ENCODE measurements at regions not wholly inside any gene's neighbourhood (a gene's known extent, or its start where the extent isn't known, plus 50 kb on each side); places are given as distances from the start of the nearest gene placed in this dataset.

DNA sequence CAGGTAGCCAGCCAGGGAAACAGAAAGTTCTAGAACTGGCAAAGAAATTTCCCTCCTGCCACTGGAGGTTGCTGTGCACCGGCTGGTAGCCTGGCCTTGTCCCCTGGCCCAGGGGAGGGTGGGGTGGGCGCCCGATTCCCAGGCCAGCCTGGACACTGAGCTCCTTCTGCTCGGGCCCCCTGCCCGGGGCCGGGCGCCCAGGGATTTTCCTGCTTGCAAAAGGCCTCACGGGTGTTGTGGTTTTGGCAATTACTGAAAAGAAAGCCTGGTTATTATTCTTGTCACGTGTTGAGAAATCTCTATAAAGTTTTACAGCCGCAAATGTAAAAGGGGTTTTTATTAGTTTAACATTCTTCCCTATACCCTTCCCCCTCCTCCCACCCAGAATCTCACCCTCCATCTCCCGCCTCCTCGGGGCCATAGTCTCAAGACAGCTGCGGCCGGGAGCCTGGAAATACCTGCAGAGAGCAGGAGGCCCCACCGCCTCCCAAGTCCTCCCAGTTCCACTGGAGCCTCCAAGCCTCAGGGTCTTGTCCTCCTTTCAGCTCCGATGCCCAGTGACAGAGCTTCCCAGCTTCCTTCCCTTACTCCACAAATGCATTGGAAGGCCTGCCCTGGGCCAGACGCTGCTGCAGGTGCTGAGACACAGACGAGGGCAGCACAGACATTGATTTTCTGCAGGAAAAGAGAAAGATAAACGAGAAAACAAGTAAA, 1515.6 kb downstream of the TBC1D22A start:
- DNase-seq, result no peak

DNA sequence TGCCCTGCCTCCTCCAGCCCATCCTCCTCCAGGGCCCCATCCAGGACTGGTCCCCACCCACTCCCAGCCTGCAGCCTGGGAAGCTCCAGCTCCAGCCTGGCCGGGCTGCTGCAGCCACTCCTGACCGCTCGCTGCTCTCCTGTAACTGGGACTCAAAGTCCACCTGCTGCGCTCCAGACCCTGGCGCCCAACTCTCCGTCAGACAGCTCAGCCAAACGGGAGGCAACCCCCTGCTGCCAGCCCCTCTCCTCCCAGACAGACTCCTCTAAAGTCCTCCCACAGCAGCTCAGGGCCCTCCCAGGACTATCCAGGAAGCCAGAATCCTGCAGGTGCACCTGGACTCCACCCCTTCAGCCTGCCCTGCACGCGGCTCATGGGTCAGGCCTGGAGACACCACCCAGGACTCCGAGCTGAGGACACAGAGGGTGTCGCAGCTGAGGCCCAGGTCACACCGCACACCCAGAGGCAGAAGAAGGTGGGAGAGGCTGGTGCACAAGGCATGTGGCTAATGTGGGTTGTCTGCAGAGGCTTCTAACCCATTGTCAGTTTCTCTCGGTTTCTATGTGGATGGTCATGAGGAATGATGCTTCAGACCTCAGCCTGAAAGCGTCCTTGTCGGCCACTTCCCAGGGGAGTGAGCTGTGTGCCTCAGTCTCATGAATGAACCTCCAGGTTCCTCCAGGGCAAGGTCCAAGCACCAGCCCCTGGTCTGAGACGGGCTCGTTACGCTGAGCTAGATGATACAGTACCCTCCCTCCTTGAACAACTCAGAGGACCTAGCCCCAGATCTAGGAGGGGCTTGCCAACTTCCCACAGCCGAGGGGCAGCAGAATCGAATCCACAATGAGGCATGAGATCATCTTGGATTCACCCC, 1514.8 kb downstream of the TBC1D22A start:
- DNase-seq, result no peak

DNA sequence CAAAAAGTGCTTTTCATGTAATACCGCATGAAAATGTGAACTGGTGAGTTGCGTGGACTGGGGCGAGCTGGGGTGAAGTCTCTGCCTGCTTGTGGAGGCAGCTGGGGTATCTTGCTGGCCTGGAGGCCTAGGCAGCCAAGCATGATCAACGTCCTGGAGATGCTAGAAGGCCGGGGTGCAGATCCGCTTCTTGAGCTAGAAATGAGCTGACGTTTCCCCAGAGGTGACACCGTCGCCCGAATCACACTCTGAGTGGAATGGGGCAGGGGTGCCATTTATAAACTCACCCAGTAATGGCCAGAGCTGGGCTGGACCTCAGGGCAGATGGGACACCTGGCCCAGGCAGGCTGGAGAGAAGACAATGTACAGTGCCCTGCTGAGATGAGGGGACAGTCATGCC, 1513.0 kb downstream of the TBC1D22A start:
- DNase-seq, result no peak

DNA sequence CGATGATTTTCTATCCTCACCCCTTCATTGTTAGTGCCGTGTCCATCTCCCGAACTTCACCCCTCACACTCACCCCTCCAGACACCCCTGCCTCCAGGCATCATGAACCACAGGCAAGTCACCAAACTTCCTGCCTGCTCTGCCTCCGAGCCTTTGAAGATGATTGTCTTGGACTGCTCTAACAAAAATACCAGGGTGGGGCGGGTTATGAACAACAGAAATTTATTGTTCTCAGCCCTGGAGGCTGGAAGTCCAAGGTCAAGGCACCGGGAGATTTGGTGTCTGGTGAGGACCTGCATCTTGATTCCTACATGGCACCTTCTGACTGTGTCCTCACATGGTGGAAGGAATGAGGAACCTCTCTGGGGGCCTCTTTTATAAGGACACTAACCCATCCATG, 1508.3 kb downstream of the TBC1D22A start:
- no peak for DNase-seq

DNA sequence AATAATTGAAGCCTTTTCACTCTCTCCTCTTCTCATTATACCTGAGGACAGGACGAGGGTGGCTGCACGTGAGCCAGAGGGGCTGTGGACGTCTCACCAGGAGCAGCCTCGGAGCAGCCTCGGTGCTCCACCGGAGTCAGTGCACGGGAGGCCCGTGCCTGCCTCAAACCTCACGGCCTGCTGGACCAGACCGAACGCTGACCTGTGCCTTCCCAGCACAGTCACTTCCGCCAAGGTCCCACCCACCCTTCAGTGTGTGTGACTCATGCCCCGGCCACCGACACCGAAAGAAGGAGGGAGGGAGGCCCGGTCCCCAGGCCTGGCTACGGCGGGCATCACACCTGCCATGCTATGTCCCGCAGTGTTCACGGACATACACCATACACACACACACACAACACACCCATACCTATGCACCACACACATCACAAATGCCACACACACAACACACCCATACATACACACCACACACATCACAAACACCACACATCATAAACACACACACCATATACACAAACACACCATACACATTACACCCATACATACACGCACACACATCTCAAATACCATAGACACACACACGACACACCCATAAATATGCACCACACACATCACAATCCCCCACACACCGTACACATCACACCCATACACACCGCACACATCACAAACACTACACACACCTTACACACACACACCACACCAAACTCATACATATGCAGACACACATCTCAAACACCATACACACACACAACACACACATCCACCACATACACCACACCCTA, 1506.5 kb downstream of the TBC1D22A start:
- DNase-seq, result no peak

DNA sequence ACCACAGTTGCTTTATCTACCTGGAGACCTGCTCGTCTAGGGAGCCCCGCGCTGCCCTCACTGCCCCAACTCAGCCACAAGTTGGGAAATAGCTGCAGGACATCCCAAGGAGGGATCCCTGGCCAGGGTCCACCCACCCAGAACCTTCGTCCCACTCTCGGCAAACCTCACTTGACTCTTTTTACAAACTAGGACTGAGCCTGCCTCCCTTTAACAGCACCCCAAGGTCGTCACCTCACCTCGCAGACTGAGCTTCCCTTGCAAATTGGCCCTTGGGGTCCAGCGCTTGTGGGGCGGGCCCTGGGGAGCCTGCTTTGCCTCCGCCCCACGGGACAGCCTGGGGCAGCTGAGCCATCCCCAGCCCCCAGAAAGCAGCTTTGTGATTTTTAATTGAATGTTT, 1505.8 kb downstream of the TBC1D22A start:
- DNase-seq, result no peak

DNA sequence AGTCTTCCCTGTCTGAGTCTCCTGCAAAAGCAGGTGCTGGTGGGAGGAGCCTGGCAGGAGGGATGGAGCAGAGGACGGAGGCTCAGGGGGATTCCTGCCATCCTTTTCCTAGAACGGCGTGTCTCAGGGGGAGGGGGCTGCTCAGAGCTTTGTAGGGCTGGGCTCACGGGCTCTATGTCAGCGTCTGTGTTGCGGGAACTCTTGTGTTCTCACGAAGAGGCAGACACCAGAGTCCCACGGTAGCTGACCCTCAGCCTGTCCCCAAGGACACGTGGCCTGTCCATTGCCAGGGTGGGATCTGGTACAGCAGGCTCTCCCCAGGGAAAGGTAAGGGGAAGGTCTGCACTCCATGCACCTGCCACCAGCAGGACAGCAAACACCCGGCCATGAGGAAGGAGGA, 1505.2 kb downstream of the TBC1D22A start:
- no peak for DNase-seq

DNA sequence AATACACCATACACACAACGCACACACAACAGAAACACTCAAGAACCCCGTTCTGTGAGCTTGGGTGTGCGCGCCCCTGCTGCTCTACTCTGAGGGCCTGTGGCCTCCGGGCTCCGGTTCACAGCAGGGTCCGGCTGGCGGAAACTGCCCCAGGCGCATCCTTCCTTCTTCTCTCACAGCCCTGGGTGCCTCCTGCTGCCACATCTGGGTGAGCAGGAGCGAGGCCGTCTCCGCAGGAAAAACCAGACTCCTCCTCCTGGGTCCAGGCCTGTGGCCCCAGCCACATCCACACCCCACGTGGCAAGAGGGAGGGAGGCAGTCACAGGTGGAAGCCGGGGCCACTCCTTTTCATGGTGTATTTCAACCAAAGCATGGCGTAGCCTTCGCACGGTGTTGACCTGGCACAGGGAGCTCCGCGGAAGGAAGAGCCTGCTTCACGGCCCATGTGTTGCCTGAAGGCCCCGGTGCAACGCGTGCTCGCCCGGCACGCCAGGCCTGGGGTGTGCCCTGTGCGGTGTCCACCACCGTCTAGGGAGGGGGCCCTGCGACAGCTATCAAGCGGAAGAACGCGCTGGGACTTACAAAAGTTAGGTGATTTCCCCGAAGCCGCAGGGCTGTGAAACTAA, 1502.7 kb downstream of the TBC1D22A start:
- no peak for DNase-seq

DNA sequence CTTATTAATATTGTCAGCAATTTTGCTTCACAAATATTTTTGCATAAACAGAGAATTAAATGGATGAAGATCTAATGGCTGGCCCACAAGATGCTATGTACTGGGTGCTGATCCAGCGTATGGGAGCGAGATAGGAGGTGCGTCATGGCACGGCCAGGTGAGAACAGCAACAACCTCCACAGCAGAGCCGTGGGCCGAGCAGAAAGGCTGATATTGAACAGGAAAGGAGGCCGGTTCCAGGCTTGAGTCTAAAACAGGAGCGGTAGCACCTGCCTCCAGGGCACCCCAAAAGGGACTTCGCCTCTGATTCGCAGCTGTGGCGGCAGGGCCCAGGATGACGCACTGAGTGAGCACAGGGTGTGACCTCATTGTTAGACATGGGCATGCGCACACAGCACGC, 1502.1 kb downstream of the TBC1D22A start:
- DNase-seq, result no peak

DNA sequence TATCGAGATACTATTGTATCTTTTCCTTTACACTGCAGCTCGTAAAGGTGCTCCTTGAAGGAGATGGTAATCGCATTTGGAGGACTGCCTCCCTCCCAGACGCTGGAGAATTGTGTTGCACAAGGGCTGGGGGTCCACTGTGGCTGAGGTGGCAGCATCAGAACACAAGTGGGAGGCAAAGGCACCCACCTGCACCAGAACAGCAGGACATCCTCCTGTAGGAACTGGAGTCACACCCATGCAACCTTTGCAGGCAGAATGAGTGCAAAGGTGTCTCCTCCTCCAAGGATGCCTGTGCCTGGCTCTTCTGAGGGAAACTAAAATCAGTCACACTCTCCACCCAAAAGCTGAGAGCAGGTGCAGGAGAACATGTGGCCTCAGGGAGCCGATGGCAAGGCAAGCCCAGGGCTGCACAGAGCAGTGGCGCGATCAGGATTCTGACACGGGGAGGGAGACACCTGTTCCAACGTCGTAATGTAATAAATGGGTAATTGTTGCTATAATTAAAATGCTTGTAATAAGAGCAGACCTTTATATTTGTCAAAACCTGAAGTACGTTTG, 1501.4 kb downstream of the TBC1D22A start:
- DNase-seq, result no peak

DNA sequence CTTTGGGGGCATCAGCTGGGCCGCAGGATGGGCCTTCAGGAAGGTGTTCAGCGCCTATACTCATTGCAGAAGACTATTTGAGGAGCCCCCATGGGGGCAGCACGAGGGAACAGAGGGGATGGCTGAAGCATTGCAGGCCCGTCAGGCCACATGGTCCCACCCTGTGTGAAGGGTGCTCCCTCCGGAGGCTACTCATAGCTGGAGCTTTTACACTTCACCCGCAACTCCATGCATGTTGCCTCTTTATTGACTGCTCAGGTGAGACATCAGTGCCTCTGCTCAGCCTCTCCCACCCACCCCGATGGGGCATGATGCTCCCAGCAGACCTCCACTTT, 1500.9 kb downstream of the TBC1D22A start:
- DNase-seq, result no peak

DNA sequence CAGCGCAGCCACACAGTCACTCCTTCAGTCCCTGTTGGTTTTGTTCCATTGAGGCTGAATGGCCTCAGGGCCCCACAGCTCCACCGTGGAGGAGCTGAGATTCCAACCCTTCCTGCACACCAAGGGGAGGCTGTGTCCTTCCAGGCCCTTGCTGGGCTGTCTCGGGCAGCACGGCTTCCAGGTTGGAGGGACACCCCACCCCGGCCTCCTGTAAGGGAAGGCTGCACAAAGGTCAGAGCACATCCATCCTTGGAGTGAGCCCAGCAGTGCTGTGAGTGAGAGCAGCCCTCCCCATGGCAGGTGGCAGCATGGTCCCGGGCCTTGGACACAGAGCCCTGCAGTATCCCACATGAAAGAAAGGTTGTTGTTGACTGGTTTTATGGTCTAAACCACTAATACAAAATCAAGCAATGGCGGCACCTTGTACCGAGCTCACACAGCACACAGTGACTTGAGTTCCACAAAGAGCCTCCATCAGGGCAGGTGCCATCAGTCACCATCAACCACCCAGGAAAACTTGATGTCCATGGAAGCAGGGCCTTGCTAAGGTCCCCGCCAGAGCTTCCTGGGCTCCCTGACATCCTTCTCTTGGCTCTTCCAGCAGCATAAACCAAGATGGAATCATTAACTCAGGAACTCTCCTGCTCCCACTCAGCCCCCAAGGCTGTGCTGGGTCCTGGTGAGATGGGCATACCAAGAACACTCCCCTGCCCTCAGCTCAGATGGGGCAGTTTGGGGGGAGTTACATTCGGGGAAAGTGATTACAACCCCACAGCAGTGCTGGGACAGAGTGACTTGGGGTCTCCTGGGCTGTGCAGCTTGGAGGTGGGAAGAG, 1500.4 kb downstream of the TBC1D22A start:
- no peak for DNase-seq

DNA sequence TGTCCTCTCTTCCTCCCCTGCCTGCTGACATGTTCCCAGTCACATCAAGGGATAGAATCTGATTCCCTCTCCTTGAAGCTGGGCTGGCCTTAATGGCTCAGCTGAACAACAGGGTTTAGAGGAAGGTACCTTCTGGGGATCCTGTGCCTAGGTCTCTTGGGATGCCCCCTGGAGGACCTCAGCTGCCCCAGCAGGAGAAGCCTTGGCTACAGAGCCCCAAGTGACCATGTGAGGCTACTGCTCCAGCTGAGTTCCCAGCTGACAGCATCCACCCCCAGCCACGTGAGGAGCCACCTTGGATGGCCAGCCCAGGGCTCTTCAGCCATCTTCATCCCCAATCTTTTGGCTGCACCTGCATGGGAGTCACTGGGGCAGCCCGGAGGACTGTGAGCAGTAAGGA, 1499.3 kb downstream of the TBC1D22A start:
- DNase-seq, result no peak

DNA sequence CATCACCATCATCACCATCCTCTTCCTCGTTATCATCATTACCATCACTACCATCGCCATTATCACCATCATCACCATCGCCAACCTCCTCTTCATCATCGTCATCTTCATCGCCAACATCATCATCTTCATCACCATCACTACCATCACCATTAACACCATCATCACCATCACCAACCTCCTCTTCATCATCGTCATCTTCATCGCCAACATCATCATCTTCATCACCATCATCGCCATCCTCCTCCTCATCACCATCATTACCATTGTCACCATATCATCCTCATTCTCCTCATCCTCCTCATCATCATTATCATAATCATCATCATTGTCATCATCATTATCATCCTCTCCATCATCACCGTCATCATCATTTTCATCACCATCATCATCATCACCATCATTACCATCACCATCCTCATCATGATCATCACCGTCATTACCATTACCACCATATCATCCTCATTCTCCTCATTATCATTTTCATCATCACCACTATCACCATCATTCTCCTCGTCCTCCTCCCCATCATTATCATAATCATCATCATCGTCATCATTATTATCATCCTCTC, 1498.7 kb downstream of the TBC1D22A start:
- DNase-seq, result no peak

DNA sequence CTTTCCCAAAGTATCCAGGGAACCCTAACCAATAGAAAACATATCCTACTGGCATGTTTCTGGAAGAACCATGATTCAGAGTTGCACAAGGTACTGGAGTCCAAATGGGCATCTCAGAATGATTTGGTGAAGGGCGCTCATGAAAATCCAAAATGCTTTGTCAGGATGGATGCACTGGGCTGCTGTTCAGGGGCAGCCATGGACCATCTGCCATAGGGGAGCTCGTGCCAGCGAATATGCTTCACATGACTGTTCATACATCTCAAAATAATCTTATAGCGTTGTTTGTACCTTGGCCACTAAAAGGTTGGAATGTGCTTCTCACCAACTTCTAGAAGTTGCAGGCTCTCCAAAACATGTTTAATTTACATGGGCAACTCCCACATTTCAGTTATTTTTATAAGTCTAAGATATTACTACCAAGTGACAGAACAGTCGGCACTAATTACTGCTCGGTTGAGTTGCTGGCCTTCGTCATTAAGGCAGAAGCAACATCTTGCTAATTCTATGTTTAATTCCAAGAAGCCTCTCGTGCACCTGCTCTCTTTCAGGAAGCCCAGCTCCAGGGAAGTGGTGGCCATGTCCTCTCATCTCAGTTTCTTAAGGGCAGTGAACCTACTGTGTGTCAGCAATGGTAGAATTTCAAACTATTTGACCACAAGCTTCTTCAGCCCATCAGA, 1497.7 kb downstream of the TBC1D22A start:
- no peak for DNase-seq

DNA sequence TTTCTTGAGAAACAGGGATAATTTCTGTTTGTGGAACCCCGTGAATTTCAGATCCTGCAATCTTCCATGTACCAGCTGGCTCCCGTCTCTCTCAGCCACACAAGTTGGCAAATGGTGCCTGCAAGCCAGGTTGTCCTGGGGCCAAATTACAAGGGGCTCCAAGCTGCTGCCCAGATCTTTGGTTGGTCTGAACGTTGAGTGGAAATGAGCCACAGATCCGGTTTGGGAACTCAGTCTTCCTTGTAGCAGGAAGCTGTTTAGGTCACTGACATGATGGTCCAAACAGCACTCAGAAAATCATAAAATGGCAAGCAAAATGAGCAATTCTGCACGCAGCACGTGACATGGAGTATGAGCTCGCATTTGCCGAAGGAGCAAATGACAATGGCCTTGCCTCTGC, 1496.4 kb downstream of the TBC1D22A start:
- no peak for DNase-seq

DNA sequence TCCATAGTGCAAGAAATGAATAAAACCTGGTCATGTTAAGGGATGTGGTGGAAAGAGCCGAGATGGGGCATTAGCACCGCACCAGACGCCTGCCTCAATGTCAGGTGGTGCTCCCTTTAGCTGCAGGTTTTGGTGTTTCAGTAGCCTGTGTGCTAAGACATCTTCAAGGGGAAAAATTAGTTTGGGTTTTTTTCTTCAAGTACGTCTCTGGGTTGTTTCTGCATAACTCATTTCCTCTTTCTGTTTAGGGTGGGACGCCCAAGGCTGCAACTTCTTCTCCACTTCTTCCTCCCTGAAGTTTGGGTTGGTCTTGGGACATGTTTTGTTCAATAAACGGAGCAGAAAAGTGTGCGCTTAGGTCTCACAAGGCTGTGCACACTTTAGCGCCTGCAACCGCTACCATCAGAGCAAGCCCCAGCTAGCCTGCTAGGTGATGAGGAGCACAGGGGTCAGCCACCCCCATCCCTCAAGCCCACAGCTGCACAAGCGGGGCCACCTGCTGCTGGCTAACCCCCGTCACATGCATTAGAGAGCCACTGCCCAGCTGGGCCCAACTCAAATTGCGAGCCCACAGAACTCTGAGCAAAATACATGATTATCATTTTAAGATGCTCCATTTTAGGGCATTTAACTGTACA, 1495.7 kb downstream of the TBC1D22A start:
- no peak for DNase-seq

DNA sequence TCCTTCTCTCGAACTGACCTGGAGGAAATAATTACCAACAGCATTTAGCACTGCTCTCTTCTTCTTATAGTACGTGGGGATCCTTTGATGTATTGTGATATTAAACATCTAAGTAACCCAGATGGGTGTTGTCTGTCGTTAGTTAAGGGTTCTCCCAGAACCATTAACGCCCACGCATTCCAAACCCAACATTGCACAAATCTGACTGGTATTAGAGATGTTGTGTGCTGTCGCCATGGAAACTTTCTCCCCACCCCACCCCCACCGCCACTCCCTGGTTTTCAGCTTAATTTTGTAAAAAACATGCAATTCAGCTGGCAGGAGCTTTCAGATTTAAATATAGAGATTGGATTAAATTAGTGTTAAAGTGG, 1495.2 kb downstream of the TBC1D22A start:
- no peak for DNase-seq

DNA sequence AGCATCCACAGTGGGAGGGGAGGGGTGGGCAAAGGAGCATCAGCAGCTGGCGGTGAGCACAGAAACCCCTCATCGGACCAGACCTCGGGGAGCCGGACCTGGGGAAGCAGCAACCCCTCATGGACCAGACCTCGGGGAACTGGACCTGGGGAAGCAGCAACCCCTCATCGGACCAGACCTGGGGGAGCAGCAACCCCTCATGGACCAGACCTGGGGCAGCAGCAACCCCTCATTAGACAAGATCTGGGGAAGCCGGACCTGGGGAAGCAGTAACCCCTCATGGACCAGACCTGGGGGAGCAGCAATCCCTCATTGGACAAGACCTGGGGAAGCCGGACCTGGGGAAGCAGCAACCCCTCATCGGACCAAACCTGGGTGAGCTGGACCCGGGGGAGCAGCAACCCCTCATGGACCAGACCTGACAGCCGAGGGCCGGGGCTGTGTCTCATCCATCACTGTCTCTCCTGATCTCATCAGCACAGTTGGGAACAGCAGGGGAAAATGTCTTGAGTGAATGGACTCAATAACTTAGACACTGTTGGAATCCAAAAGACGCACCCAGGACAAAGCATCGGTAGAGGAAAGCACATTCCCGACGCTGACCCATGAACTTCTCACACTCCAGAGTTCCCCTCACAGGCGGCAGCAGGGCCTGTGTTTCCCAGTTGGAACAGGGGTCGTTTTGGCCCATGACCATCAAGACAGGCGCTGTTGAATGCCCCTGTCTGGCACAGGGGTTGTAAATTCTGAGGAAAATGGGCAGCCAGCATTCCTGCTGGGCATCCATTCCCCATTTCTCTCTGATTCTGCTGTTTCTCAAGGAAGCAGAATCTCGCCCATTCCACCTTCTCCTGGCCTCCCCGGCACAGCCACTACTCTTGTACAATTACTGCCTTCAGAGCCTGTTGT, 1494.6 kb downstream of the TBC1D22A start:
- DNase-seq, result no peak
